Brain microvascular endothelial cell (primary cell): ENCODE measurements at regions not wholly inside any gene's neighbourhood (a gene's known extent, or its start where the extent isn't known, plus 50 kb on each side); places are given as distances from the start of the nearest gene placed in this dataset.
A peak's percentile ranks its signal among the peaks of the same experiment; 100 is the strongest.

Experiments
- DNase-seq: peaks from one replicate; pipeline ENCODE4 v3.0.0-alpha.2; 2020
- H3K27ac ChIP-seq: fragments of 250-450 bp; sonication (Bioruptor Pico); 2 replicates; pipeline ENCODE4 v1.5.1; 2020; ENCODE audit warnings: mild to moderate bottlenecking, moderate library complexity
- H3K27me3 ChIP-seq: fragments of 250-450 bp; sonication (Bioruptor Pico); replicated peaks from 2 replicates; pipeline ENCODE4 v1.5.1; 2020; ENCODE audit warnings: mild to moderate bottlenecking
- H3K36me3 ChIP-seq: fragments of 250-450 bp; sonication (Bioruptor Pico); replicated peaks from 2 replicates; pipeline ENCODE4 v1.5.1; 2020; ENCODE audit warnings: mild to moderate bottlenecking
- H3K4me3 ChIP-seq: 2 replicates; pipeline ENCODE4 v1.5.1; 2011; ENCODE audit warnings: low read depth, mild to moderate bottlenecking, control low read depth, low read length, moderate library complexity
- CTCF ChIP-seq: IDR thresholded peaks from 2 replicates; pipeline ENCODE4 v1.5.1; 2011; ENCODE audit warnings: low read depth, mild to moderate bottlenecking, moderate library complexity, low read length, control low read depth, inconsistent platforms; ENCODE audit errors: missing control alignments
- in situ Hi-C: cut with HindIII; loops from 2 replicates; pipeline ENCODE4 v1.10.0; 2017; ENCODE audit warnings: low sequenced_read_pairs, low pct_ligation_motif_present

- no peak overlapping the region for H3K27ac ChIP-seq
- no peak overlapping the region for H3K4me3 ChIP-seq
- in situ Hi-C loops, result no loop called here
- H3K36me3 ChIP-seq, result no peaks in the 10 kb centered on the region
- DNase-seq, result no peak
- no peak for TF ChIP-seq CTCF
- H3K27me3 ChIP-seq, result no peaks in the 10 kb centered on the region
Observed at GRCh38 chr13:44022196-44022595, 142.5 kb downstream of the LACC1 start.

GRCh38 chr13:44024167-44024845, 144.6 kb downstream of the LACC1 start:
- no peak for DNase-seq
- in situ Hi-C loops, result no loop called here
- Histone ChIP-seq H3K27me3 (no peaks in the 10 kb centered on the region), H3K4me3 (no peak overlapping the region), H3K27ac (no peak overlapping the region), H3K36me3 (no peaks in the 10 kb centered on the region)
- TF ChIP-seq CTCF, result no peak

- DNase-seq, result no peak
- TF ChIP-seq CTCF, result no peak
- Histone ChIP-seq H3K4me3 (no peak overlapping the region), H3K36me3 (no peaks in the 10 kb centered on the region), H3K27me3 (no peaks in the 10 kb centered on the region), H3K27ac (no peak overlapping the region)
- in situ Hi-C loops, result no loop called here
Observed at GRCh38 chr13:44024846-44025195, 145.1 kb downstream of the LACC1 start.

GRCh38 chr13:44026194-44026593, 146.5 kb downstream of the LACC1 start:
- in situ Hi-C loops, result no loop called here
- Histone ChIP-seq H3K27ac (no peak overlapping the region), H3K36me3 (no peaks in the 10 kb centered on the region), H3K27me3 (no peaks in the 10 kb centered on the region), H3K4me3 (no peak overlapping the region)
- peak; percentile 10 for TF ChIP-seq CTCF
- DNase-seq, result no peak

GRCh38 chr13:44028734-44029133, 149.0 kb downstream of the LACC1 start:
- Histone ChIP-seq H3K36me3 (no peaks in the 10 kb centered on the region), H3K4me3 (no peak overlapping the region), H3K27ac (no peak overlapping the region), H3K27me3 (no peaks in the 10 kb centered on the region)
- in situ Hi-C loops, result no loop called here
- no peak for DNase-seq
- no peak for TF ChIP-seq CTCF

- H3K27ac ChIP-seq, result no peak overlapping the region
- no peak overlapping the region for H3K4me3 ChIP-seq
- no peaks in the 10 kb centered on the region for H3K27me3 ChIP-seq
- DNase-seq, result no peak
- TF ChIP-seq CTCF, result no peak
- in situ Hi-C loops, result no loop called here
- H3K36me3 ChIP-seq, result no peaks in the 10 kb centered on the region
Observed at GRCh38 chr13:44030615-44031014, 150.9 kb downstream of the LACC1 start.
